ENCODE measurements at regions not wholly inside any gene's neighbourhood (a gene's known extent, or its start where the extent isn't known, plus 50 kb on each side); places are given as distances from the start of the nearest gene placed in this dataset.

GRCh38 chr2:234730066-234730640, 221.7 kb upstream of the SH3BP4 start:
- TF ChIP-seq POLR2AphosphoS5 (IDR thresholded peaks at IDR 0.05; ENCODE audit: insufficient read depth in 1 of 2, low read depth in 1 of 2): no peak
- no peak for TF ChIP-seq POLR2A (IDR thresholded peaks at IDR 0.05)
- no peak for TF ChIP-seq CTCF (IDR thresholded peaks at IDR 0.05)
- H3K36me3 ChIP-seq: no peaks in the 10 kb centered on the region
- H3K27ac ChIP-seq: no peak overlapping the region
- intact Hi-C loops (cut with DNase I): no loop called here
- no peaks in the 10 kb centered on the region for H3K27me3 ChIP-seq
- DNase-seq (ENCODE audit: extremely low spot score in 2 of 2): no peak
- H3K4me1 ChIP-seq: no peaks in the 10 kb centered on the region
- no peak overlapping the region for H3K4me3 ChIP-seq
- H3K9me3 ChIP-seq: no peaks in the 10 kb centered on the region

GRCh38 chr2:234725528-234726264, 226.1 kb upstream of the SH3BP4 start:
- no peak overlapping the region for H3K4me3 ChIP-seq
- no peak overlapping the region for H3K27ac ChIP-seq
- no peak for TF ChIP-seq CTCF (IDR thresholded peaks at IDR 0.05)
- no peak for TF ChIP-seq POLR2A (IDR thresholded peaks at IDR 0.05)
- no peak for TF ChIP-seq POLR2AphosphoS5 (IDR thresholded peaks at IDR 0.05; ENCODE audit: insufficient read depth in 1 of 2, low read depth in 1 of 2)
- no peak for DNase-seq (ENCODE audit: extremely low spot score in 2 of 2)
- intact Hi-C loops (cut with DNase I): no loop called here
- no peaks in the 10 kb centered on the region for H3K27me3 ChIP-seq
- no peaks in the 10 kb centered on the region for H3K9me3 ChIP-seq
- no peaks in the 10 kb centered on the region for H3K4me1 ChIP-seq
- no peaks in the 10 kb centered on the region for H3K36me3 ChIP-seq

GRCh38 chr2:234724850-234725249, 227.0 kb upstream of the SH3BP4 start:
- H3K27me3 ChIP-seq: no peaks in the 10 kb centered on the region
- H3K9me3 ChIP-seq: no peaks in the 10 kb centered on the region
- DNase-seq (ENCODE audit: extremely low spot score in 2 of 2): no peak
- TF ChIP-seq POLR2AphosphoS5 (IDR thresholded peaks at IDR 0.05; ENCODE audit: insufficient read depth in 1 of 2, low read depth in 1 of 2): no peak
- no peak for TF ChIP-seq CTCF (IDR thresholded peaks at IDR 0.05)
- TF ChIP-seq POLR2A (IDR thresholded peaks at IDR 0.05): no peak
- no peak overlapping the region for H3K4me3 ChIP-seq
- no peak overlapping the region for H3K27ac ChIP-seq
- intact Hi-C loops (cut with DNase I): no loop called here
- no peaks in the 10 kb centered on the region for H3K36me3 ChIP-seq
- H3K4me1 ChIP-seq: no peaks in the 10 kb centered on the region

- Histone ChIP-seq H3K27me3 (no peaks in the 10 kb centered on the region), H3K27ac (no peak overlapping the region), H3K9me3 (no peaks in the 10 kb centered on the region), H3K4me1 (no peaks in the 10 kb centered on the region), H3K4me3 (no peak overlapping the region), H3K36me3 (no peaks in the 10 kb centered on the region)
- TF ChIP-seq POLR2AphosphoS5 (IDR thresholded peaks at IDR 0.05; ENCODE audit: insufficient read depth in 1 of 2, low read depth in 1 of 2): no peak
- TF ChIP-seq POLR2A (IDR thresholded peaks at IDR 0.05): no peak
- TF ChIP-seq CTCF (IDR thresholded peaks at IDR 0.05): no peak
- intact Hi-C loops (cut with DNase I): no loop called here
- no peak for DNase-seq (ENCODE audit: extremely low spot score in 2 of 2)
These were observed 226.5 kb upstream of the ARL4C start for GRCh38 chr2:234723400-234723799.

GRCh38 chr2:234722176-234722575, 225.3 kb upstream of the ARL4C start:
- no peak overlapping the region for H3K27ac ChIP-seq
- TF ChIP-seq CTCF (IDR thresholded peaks at IDR 0.05) (no peak), POLR2AphosphoS5 (IDR thresholded peaks at IDR 0.05; ENCODE audit: insufficient read depth in 1 of 2, low read depth in 1 of 2) (no peak), POLR2A (IDR thresholded peaks at IDR 0.05) (no peak)
- no peak overlapping the region for H3K4me3 ChIP-seq
- no peaks in the 10 kb centered on the region for H3K4me1 ChIP-seq
- H3K36me3 ChIP-seq: no peaks in the 10 kb centered on the region
- DNase-seq (ENCODE audit: extremely low spot score in 2 of 2): no peak
- intact Hi-C loops (cut with DNase I): no loop called here
- H3K9me3 ChIP-seq: no peaks in the 10 kb centered on the region
- no peaks in the 10 kb centered on the region for H3K27me3 ChIP-seq

Measured in vagina (tissue), 2 donors.